ENCODE measurements at regions not wholly inside any gene's neighbourhood (a gene's known extent, or its start where the extent isn't known, plus 50 kb on each side); places are given as distances from the start of the nearest gene placed in this dataset.

DNA sequence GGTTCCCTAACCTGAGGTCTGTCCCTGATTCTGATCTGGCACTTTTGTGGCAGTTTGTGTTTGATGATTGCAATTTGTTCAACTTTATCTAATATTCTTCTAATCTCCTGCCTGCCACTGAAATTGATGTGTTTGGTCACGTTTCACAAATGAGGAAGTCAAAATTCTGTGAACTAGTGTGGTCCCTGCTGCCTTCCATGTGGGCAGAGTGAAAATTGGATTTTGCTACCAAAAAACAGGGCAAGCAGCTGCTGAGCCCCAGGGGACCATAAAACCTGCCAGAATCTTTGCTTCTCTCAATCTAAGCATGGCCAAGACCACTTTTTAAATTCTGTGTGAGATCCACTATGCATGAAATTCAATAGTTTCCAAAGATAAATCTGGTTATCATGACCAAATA, 195.5 kb upstream of the CYRIA start:
- WGBS (ENCODE audit: insufficient coverage, insufficient replicate concordance, low lambda C conversion rate, missing lambda C conversion rate), result 0% methylated on average over 1 of the region's 1 CpG
- Histone ChIP-seq H4K20me1 (ENCODE audit: control insufficient read depth, insufficient read depth) (no peaks in the 10 kb centered on the region), H3K4me2 (ENCODE audit: control insufficient read depth, insufficient read depth) (no peak overlapping the region), H3K9me3 (replicated peaks; ENCODE audit: control insufficient read depth, insufficient read depth, low read length) (no peaks in the 10 kb centered on the region), H3K36me3 (ENCODE audit: control insufficient read depth in 2 of 2, insufficient read depth in 2 of 2, low read length in 1 of 2) (no peaks in the 10 kb centered on the region), H3K9ac (ENCODE audit: control insufficient read depth, insufficient read depth, low read length) (no peak overlapping the region), H3K27me3 (replicated peaks in 1 of 2; ENCODE audit: control insufficient read depth in 2 of 2, insufficient read depth in 2 of 2, low read length in 1 of 2) (no peaks in the 10 kb centered on the region), H3K4me1 (ENCODE audit: control insufficient read depth, insufficient read depth, low read length) (no peaks in the 10 kb centered on the region), H2AFZ (ENCODE audit: control insufficient read depth, low read depth, low read length) (no peak overlapping the region), H3K79me2 (ENCODE audit: control insufficient read depth, insufficient read depth, low read length) (no peaks in the 10 kb centered on the region), H3K4me3 (no peak overlapping the region), H3K27ac (ENCODE audit: control insufficient read depth, insufficient read depth) (no peak overlapping the region)
- ATAC-seq, result no peak
- ChIA-PET POLR2A (no interaction called here), RAD21 (ENCODE audit: unreplicated experiment) (no interaction called here), CTCF (no interaction called here), SMC1A (ENCODE audit: uncharacterized antibody, unreplicated experiment) (no interaction called here)
- no TSS peak for BruUV-seq (replicated peaks)
- intact Hi-C loops (cut with micrococcal nuclease; ENCODE audit: unreplicated experiment) (no loop called here), in situ Hi-C loops (cut with MboI) (no loop called here)
- TF ChIP-seq BHLHE40 (IDR thresholded peaks at IDR 0.05; ENCODE audit: borderline replicate concordance in 1 of 2, low read depth in 2 of 2, low read length in 1 of 2) (0 out of 4 replicates have a peak, but pooled peaks of 1 of the 2 experiments have one; percentile 28), SPI1 (IDR thresholded peaks at IDR 0.05; ENCODE audit: borderline replicate concordance, insufficient read depth, low read depth, low read length) (peak; percentile 30; the same call in 1 of the 2 replicates), MXI1 (IDR thresholded peaks at IDR 0.05; ENCODE audit: low read depth, low read length) (no peak)
- FAIRE-seq, result no peak
- DNase-seq (ENCODE audit: low read depth, low spot score), result no peak

DNA sequence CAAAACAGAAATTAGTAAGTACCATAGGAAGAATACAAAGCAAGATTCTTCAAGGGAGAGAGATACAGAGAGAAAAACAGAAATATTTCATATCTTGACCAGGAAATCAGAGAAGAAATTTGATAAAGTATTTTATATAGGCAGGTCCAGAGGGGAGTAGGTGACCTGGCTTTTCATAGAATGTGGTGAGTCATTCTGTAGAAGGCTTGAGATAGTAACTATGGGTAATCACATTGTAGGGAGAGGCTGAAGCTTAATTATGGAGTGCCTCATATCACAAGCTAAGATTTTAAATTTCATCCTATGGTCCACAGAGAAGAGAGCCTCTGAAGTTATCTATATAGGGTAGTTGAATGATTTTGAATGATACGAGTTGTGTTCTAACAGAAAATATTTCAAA, 195.0 kb upstream of the CYRIA start:
- no peak for FAIRE-seq
- Histone ChIP-seq H3K4me3 (no peak overlapping the region), H2AFZ (ENCODE audit: control insufficient read depth, low read depth, low read length) (no peak overlapping the region), H3K36me3 (ENCODE audit: control insufficient read depth in 2 of 2, insufficient read depth in 2 of 2, low read length in 1 of 2) (no peaks in the 10 kb centered on the region), H3K4me1 (ENCODE audit: control insufficient read depth, insufficient read depth, low read length) (no peaks in the 10 kb centered on the region), H3K27ac (ENCODE audit: control insufficient read depth, insufficient read depth) (no peak overlapping the region), H4K20me1 (ENCODE audit: control insufficient read depth, insufficient read depth) (no peaks in the 10 kb centered on the region), H3K9ac (ENCODE audit: control insufficient read depth, insufficient read depth, low read length) (no peak overlapping the region), H3K4me2 (ENCODE audit: control insufficient read depth, insufficient read depth) (no peak overlapping the region), H3K79me2 (ENCODE audit: control insufficient read depth, insufficient read depth, low read length) (no peaks in the 10 kb centered on the region), H3K27me3 (replicated peaks in 1 of 2; ENCODE audit: control insufficient read depth in 2 of 2, insufficient read depth in 2 of 2, low read length in 1 of 2) (no peaks in the 10 kb centered on the region), H3K9me3 (replicated peaks; ENCODE audit: control insufficient read depth, insufficient read depth, low read length) (no peaks in the 10 kb centered on the region)
- intact Hi-C loops (cut with micrococcal nuclease; ENCODE audit: unreplicated experiment), result no loop called here
- DNase-seq (ENCODE audit: low read depth, low spot score), result no peak
- ChIA-PET SMC1A (ENCODE audit: uncharacterized antibody, unreplicated experiment) (no interaction called here), RAD21 (ENCODE audit: unreplicated experiment) (no interaction called here), POLR2A (no interaction called here), CTCF (no interaction called here)
- in situ Hi-C loops (cut with MboI), result no loop called here
- BruUV-seq (replicated peaks), result no TSS peak
- 0% methylated on average over 1 of the region's 1 CpG for WGBS (ENCODE audit: insufficient coverage, insufficient replicate concordance, low lambda C conversion rate, missing lambda C conversion rate)
- ATAC-seq, result no peak
- TF ChIP-seq TCF3 (IDR thresholded peaks at IDR 0.05; ENCODE audit: borderline replicate concordance, insufficient read depth, low read depth, low read length), result no peak
- no peak for TF ChIP-seq SREBF2 (IDR thresholded peaks at IDR 0.05; ENCODE audit: low read length)
- no peak for TF ChIP-seq NFXL1 (IDR thresholded peaks at IDR 0.05; ENCODE audit: borderline replicate concordance)
- TF ChIP-seq, protein P1, sequence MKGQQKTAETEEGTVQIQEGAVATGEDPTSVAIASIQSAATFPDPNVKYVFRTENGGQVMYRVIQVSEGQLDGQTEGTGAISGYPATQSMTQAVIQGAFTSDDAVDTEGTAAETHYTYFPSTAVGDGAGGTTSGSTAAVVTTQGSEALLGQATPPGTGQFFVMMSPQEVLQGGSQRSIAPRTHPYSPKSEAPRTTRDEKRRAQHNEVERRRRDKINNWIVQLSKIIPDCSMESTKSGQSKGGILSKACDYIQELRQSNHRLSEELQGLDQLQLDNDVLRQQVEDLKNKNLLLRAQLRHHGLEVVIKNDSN (IDR thresholded peaks at IDR 0.05; ENCODE audit: borderline replicate concordance, extremely low read length, insufficient read depth, low read depth, low read length), result no peak
- no peak for TF ChIP-seq NR2C2 (IDR thresholded peaks at IDR 0.05; ENCODE audit: borderline replicate concordance, control insufficient read depth, insufficient read length, low read depth)
- TF ChIP-seq FOS (IDR thresholded peaks at IDR 0.05; ENCODE audit: borderline replicate concordance, extremely low read depth, insufficient read length), result no peak
- no peak for TF ChIP-seq BACH1 (IDR thresholded peaks at IDR 0.05; ENCODE audit: borderline replicate concordance)
- TF ChIP-seq, protein P2, sequence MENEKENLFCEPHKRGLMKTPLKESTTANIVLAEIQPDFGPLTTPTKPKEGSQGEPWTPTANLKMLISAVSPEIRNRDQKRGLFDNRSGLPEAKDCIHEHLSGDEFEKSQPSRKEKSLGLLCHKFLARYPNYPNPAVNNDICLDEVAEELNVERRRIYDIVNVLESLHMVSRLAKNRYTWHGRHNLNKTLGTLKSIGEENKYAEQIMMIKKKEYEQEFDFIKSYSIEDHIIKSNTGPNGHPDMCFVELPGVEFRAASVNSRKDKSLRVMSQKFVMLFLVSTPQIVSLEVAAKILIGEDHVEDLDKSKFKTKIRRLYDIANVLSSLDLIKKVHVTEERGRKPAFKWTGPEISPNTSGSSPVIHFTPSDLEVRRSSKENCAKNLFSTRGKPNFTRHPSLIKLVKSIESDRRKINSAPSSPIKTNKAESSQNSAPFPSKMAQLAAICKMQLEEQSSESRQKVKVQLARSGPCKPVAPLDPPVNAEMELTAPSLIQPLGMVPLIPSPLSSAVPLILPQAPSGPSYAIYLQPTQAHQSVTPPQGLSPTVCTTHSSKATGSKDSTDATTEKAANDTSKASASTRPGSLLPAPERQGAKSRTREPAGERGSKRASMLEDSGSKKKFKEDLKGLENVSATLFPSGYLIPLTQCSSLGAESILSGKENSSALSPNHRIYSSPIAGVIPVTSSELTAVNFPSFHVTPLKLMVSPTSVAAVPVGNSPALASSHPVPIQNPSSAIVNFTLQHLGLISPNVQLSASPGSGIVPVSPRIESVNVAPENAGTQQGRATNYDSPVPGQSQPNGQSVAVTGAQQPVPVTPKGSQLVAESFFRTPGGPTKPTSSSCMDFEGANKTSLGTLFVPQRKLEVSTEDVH (IDR thresholded peaks at IDR 0.05; ENCODE audit: low read depth, partially characterized antibody), result no peak
- no peak for TF ChIP-seq SMARCA5 (IDR thresholded peaks at IDR 0.05)
- TF ChIP-seq, protein P3, sequence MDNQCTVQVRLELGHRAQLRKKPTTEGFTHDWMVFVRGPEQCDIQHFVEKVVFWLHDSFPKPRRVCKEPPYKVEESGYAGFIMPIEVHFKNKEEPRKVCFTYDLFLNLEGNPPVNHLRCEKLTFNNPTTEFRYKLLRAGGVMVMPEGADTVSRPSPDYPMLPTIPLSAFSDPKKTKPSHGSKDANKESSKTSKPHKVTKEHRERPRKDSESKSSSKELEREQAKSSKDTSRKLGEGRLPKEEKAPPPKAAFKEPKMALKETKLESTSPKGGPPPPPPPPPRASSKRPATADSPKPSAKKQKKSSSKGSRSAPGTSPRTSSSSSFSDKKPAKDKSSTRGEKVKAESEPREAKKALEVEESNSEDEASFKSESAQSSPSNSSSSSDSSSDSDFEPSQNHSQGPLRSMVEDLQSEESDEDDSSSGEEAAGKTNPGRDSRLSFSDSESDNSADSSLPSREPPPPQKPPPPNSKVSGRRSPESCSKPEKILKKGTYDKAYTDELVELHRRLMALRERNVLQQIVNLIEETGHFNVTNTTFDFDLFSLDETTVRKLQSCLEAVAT (IDR thresholded peaks at IDR 0.05), result no peak
